Esophagus squamous epithelium (tissue), 4 donors: ENCODE measurements at regions not wholly inside any gene's neighbourhood (a gene's known extent, or its start where the extent isn't known, plus 50 kb on each side); places are given as distances from the start of the nearest gene placed in this dataset.

Experiments used
- CTCF ChIP-seq, 6 experiments: fragments of 450-650 bp in 4 of 6; fragments of 200-600 bp in 2 of 6; sonication (generic) in 2 of 6; IDR thresholded peaks; one replicate each; pipeline ENCODE4 v1.5.1; 2016 to 2019; ENCODE audit warnings: antibody characterized with exemption in 6 of 6, mild to moderate bottlenecking in 4 of 6, moderate library complexity in 4 of 6
- POLR2A ChIP-seq, 4 donors: fragments of 450-650 bp; IDR thresholded peaks; one replicate each; pipeline ENCODE4 v1.6.1; 2017; ENCODE audit warnings: antibody characterized with exemption in 4 of 4, mild to moderate bottlenecking in 4 of 4, moderate library complexity in 3 of 4

- TF ChIP-seq CTCF (IDR thresholded peaks at IDR 0.05) (no peak), POLR2A (IDR thresholded peaks at IDR 0.05) (no peak)
Observed at GRCh38 chr2:183474912-183475695, 350.9 kb downstream of the NUP35 start.
